H9 (cell line): ENCODE measurements at regions not wholly inside any gene's neighbourhood (a gene's known extent, or its start where the extent isn't known, plus 50 kb on each side); places are given as distances from the start of the nearest gene placed in this dataset.

Source experiments
- DNase-seq: peaks from one replicate; pipeline ENCODE4 v3.0.0-alpha.2; 2017
- H2AFZ ChIP-seq: one replicate; pipeline ENCODE4 v1.6.1; 2013; ENCODE audit warnings: mild to moderate bottlenecking, low read length, control low read depth, moderate library complexity
- H2AK5ac ChIP-seq: 2 replicates; pipeline ENCODE4 v1.6.1; 2013; ENCODE audit warnings: low read length, control low read depth, mixed read lengths; ENCODE audit not compliant: insufficient read length
- H2BK120ac ChIP-seq: one replicate; pipeline ENCODE4 v1.6.1; 2013; ENCODE audit warnings: low read depth, mild to moderate bottlenecking, low read length, control low read depth, inconsistent platforms; ENCODE audit not compliant: poor library complexity, severe bottlenecking
- H2BK12ac ChIP-seq: 2 replicates; pipeline ENCODE4 v1.6.1; 2013; ENCODE audit warnings: low read length, control low read depth, mixed read lengths, low read depth; ENCODE audit not compliant: insufficient read length
- H2BK15ac ChIP-seq: 2 replicates; pipeline ENCODE4 v1.6.1; 2013; ENCODE audit warnings: low read depth, low read length, control low read depth
- H2BK20ac ChIP-seq: one replicate; pipeline ENCODE4 v1.6.1; 2013; ENCODE audit warnings: low read depth, mild to moderate bottlenecking, low read length, control low read depth, inconsistent platforms; ENCODE audit not compliant: poor library complexity, severe bottlenecking
- H2BK5ac ChIP-seq: 2 replicates; pipeline ENCODE4 v1.6.1; 2013; ENCODE audit warnings: low read length, control low read depth, mixed read lengths; ENCODE audit not compliant: insufficient read length
- H3K14ac ChIP-seq: 2 replicates; pipeline ENCODE4 v1.6.1; 2013; ENCODE audit warnings: low read length, control low read depth; ENCODE audit not compliant: insufficient read depth
- H3K18ac ChIP-seq: 2 replicates; pipeline ENCODE4 v1.6.1; 2013; ENCODE audit warnings: low read depth, mild to moderate bottlenecking, mixed read lengths, low read length, control low read depth; ENCODE audit not compliant: insufficient read length
- H3K23ac ChIP-seq: 2 replicates; pipeline ENCODE4 v1.6.1; 2013; ENCODE audit warnings: low read length, control low read depth, mixed read lengths, low read depth; ENCODE audit not compliant: insufficient read length
- H3K23me2 ChIP-seq: 2 replicates; pipeline ENCODE4 v1.6.1; 2013; ENCODE audit warnings: low read depth, mild to moderate bottlenecking, mixed read lengths, low read length, control low read depth; ENCODE audit not compliant: insufficient read length, poor library complexity, severe bottlenecking
- H3K27ac ChIP-seq: 2 replicates; pipeline ENCODE4 v1.5.1; 2013; ENCODE audit warnings: low read length, control low read depth, mixed read lengths, low read depth; ENCODE audit not compliant: insufficient read length
- H3K27me3 ChIP-seq: 2 replicates; pipeline ENCODE4 v1.6.1; 2013; ENCODE audit warnings: low read length, control low read depth, inconsistent platforms; ENCODE audit not compliant: insufficient read depth
- H3K4ac ChIP-seq: 2 replicates; pipeline ENCODE4 v1.6.1; 2013; ENCODE audit warnings: low read depth, mild to moderate bottlenecking, control low read depth, inconsistent platforms, low read length, moderate library complexity
- H3K4me1 ChIP-seq: 2 replicates; pipeline ENCODE4 v1.6.1; 2013; ENCODE audit warnings: low read length, control low read depth, inconsistent platforms; ENCODE audit not compliant: insufficient read depth
- H3K4me2 ChIP-seq: 2 replicates; pipeline ENCODE4 v1.6.1; 2013; ENCODE audit warnings: low read length, control low read depth, mixed read lengths; ENCODE audit not compliant: insufficient read length, insufficient read depth
- H3K56ac ChIP-seq: 2 replicates; pipeline ENCODE4 v1.6.1; 2013; ENCODE audit warnings: low read depth, mild to moderate bottlenecking, mixed read lengths, low read length, control low read depth; ENCODE audit not compliant: insufficient read length
- H3K79me1 ChIP-seq: 2 replicates; pipeline ENCODE4 v1.6.1; 2013; ENCODE audit warnings: low read depth, mild to moderate bottlenecking, moderate library complexity, low read length, control low read depth, inconsistent platforms; ENCODE audit not compliant: insufficient read depth, poor library complexity, severe bottlenecking
- H3K79me2 ChIP-seq: 2 replicates; pipeline ENCODE4 v1.6.1; 2013; ENCODE audit warnings: low read length, control low read depth, inconsistent platforms; ENCODE audit not compliant: insufficient read depth
- H3K9ac ChIP-seq: 2 replicates; pipeline ENCODE4 v1.6.1; 2013; ENCODE audit warnings: low read length, control low read depth, mixed read lengths; ENCODE audit not compliant: insufficient read length; ENCODE audit errors: extremely low read depth
- H3K9me3 ChIP-seq: one replicate; pipeline ENCODE4 v1.6.1; 2013; ENCODE audit warnings: low read depth, low read length, inconsistent platforms; ENCODE audit not compliant: control insufficient read depth
- H3T11ph ChIP-seq: one replicate; pipeline ENCODE4 v1.6.1; 2013; ENCODE audit warnings: mild to moderate bottlenecking, low read length, control low read depth, inconsistent platforms
- H4K20me1 ChIP-seq: one replicate; pipeline ENCODE4 v1.6.1; 2013; ENCODE audit not compliant: control insufficient read depth, insufficient read length, insufficient read depth
- H4K5ac ChIP-seq: 2 replicates; pipeline ENCODE4 v1.6.1; 2013; ENCODE audit warnings: low read depth, mild to moderate bottlenecking, mixed read lengths, low read length, control low read depth; ENCODE audit not compliant: insufficient read length
- H4K8ac ChIP-seq: replicated peaks from 2 replicates; pipeline ENCODE4 v1.6.1; 2013; ENCODE audit warnings: low read length, control low read depth, mixed read lengths, low read depth; ENCODE audit not compliant: insufficient read length
- H4K91ac ChIP-seq: 2 replicates; pipeline ENCODE4 v1.6.1; 2013; ENCODE audit warnings: low read depth, mild to moderate bottlenecking, moderate library complexity, mixed read lengths, low read length, control low read depth; ENCODE audit not compliant: insufficient read length
- H3K27ac Mint-ChIP-seq, 3 experiments: 2 replicates in 2 of 3; 3 replicates in 1 of 3; pipeline ENCODE4 v1.8.0; 2020 to 2021; ENCODE audit warnings: mixed read lengths in 3 of 3, mild to moderate bottlenecking in 1 of 3, moderate library complexity in 1 of 3
- H3K27me3 Mint-ChIP-seq: 2 replicates; pipeline ENCODE4 v1.8.0; 2021; ENCODE audit warnings: low read depth, mild to moderate bottlenecking, moderate library complexity, mixed read lengths
- H3K36me3 Mint-ChIP-seq, 3 experiments: 2 replicates in 2 of 3; 3 replicates in 1 of 3; pipeline ENCODE4 v1.8.0; 2020 to 2021; ENCODE audit warnings: low read depth in 3 of 3, mixed read lengths in 3 of 3; ENCODE audit not compliant: insufficient read depth in 1 of 3
- H3K4me1 Mint-ChIP-seq, 2 experiments: 2 replicates each; pipeline ENCODE4 v1.8.0; 2020; ENCODE audit warnings: mixed read lengths in 2 of 2
- H3K4me3 Mint-ChIP-seq, 2 experiments: 2 replicates in 1 of 2; 3 replicates in 1 of 2; pipeline ENCODE4 v1.8.0; 2020 to 2021; ENCODE audit warnings: mild to moderate bottlenecking in 2 of 2, mixed read lengths in 2 of 2, moderate library complexity in 1 of 2
- H3K9me3 Mint-ChIP-seq, 2 experiments: 2 replicates in 1 of 2; 3 replicates in 1 of 2; pipeline ENCODE4 v1.8.0; 2020; ENCODE audit warnings: mild to moderate bottlenecking in 2 of 2, mixed read lengths in 2 of 2, moderate library complexity in 1 of 2
- WGBS: extraction: QIAGEN DNeasy Blood & Tissue Kit; methylation state at CpG from one replicate; pipeline ENCODE4 v1.1.7; 2013; ENCODE audit warnings: missing lambda C conversion rate, low lambda C conversion rate, mixed read lengths; ENCODE audit not compliant: insufficient read length; ENCODE audit errors: extremely low coverage; 5-methylcytosine and 5-hydroxymethylcytosine counted together
- TF ChIP-seq, protein P1 (sequence below): fragments of 200-600 bp; sonication (generic); conservative IDR thresholded peaks from 3 replicates; pipeline ENCODE4 v1.8.0; 2021; ENCODE audit warnings: antibody characterized with exemption, mild to moderate bottlenecking

DNA sequence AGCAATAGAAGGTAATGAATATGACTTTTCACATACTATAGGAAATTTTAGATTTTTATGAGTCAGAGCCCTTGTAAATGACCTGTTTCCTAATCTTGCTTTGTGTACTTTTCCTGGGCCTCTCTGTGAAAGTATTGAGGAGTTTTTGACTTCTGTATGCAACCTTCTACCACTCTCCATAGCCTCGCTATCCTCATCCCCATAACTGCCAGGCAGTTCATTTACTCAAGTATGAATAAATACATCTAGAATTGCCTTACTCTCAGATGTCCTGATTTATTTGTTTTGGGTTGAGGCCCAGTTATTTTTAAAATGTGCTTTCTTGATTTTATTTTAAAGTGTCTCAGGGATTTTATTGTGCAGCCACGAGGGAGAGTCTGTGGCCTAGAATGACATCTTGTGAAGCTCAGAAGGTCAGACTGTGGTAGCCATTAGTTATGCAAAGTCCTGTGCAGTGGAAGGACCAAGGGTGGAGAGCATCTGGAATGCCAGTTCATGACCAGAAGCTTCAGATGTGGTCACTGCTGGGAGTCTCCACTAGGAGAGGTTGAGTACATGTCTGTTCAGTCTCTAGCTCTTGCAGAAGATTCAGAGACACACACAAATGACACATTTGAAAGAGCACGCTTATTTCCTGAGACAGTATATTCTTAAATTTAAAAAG is 346.2 kb upstream of the IMPG1 start:
- no peak overlapping the region for H3K23ac ChIP-seq
- H3K27ac Mint-ChIP-seq, result no peak overlapping the region
- no peaks in the 10 kb centered on the region for H3K36me3 Mint-ChIP-seq

More for the DNA sequence above, 346.2 kb upstream of the IMPG1 start:
- H3K9me3 ChIP-seq, result no peaks in the 10 kb centered on the region
- H3K79me2 ChIP-seq, result no peaks in the 10 kb centered on the region
- no peak overlapping the region for H3K27ac ChIP-seq
- no peak overlapping the region for H3K18ac ChIP-seq
- no peaks in the 10 kb centered on the region for H3K79me1 ChIP-seq
- H2BK5ac ChIP-seq, result no peak overlapping the region
- no peak overlapping the region for H3K14ac ChIP-seq
- no peak overlapping the region for H3K4me3 Mint-ChIP-seq
- H2AK5ac ChIP-seq, result no peak overlapping the region
- DNase-seq, result no peak
- H2BK20ac ChIP-seq, result no peak overlapping the region
- H3K27me3 ChIP-seq, result peaks cover 13% of the 10 kb centered on the region; the same call in 1 of the 2 replicates
- no peak overlapping the region for H4K91ac ChIP-seq
- no peaks in the 10 kb centered on the region; a peak in 1 of 5 replicates for H3K9me3 Mint-ChIP-seq
- H2BK12ac ChIP-seq, result no peak overlapping the region
- H3K4me1 Mint-ChIP-seq, result peaks cover 11 to 18% of the 10 kb centered on the region in 2 experiments
- no peak overlapping the region for H3T11ph ChIP-seq
- H4K20me1 ChIP-seq, result no peaks in the 10 kb centered on the region
- TF ChIP-seq, protein P1, sequence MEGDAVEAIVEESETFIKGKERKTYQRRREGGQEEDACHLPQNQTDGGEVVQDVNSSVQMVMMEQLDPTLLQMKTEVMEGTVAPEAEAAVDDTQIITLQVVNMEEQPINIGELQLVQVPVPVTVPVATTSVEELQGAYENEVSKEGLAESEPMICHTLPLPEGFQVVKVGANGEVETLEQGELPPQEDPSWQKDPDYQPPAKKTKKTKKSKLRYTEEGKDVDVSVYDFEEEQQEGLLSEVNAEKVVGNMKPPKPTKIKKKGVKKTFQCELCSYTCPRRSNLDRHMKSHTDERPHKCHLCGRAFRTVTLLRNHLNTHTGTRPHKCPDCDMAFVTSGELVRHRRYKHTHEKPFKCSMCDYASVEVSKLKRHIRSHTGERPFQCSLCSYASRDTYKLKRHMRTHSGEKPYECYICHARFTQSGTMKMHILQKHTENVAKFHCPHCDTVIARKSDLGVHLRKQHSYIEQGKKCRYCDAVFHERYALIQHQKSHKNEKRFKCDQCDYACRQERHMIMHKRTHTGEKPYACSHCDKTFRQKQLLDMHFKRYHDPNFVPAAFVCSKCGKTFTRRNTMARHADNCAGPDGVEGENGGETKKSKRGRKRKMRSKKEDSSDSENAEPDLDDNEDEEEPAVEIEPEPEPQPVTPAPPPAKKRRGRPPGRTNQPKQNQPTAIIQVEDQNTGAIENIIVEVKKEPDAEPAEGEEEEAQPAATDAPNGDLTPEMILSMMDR, result no peak
- no peaks in the 10 kb centered on the region for H3K4me1 ChIP-seq
- H2AFZ ChIP-seq, result no peak overlapping the region
- no peak overlapping the region for H2BK15ac ChIP-seq
- no peak overlapping the region for H4K5ac ChIP-seq
- no peak overlapping the region for H3K56ac ChIP-seq
- H3K4me2 ChIP-seq, result no peak overlapping the region
- WGBS, result no CpG with 5 or more reads among the region's 3 CpGs
- no peaks in the 10 kb centered on the region for H3K23me2 ChIP-seq
- H3K4ac ChIP-seq, result no peak overlapping the region
- no peak overlapping the region for H2BK120ac ChIP-seq
- H3K9ac ChIP-seq, result no peak overlapping the region
- H3K27me3 Mint-ChIP-seq, result peaks cover 57% of the 10 kb centered on the region
- H4K8ac ChIP-seq, result no peak overlapping the region
